CD4-positive, alpha-beta T cell treated with Interleukin-12 subunit alpha and Interleukin-12 subunit beta, for 1 hour (primary cell): ENCODE measurements at regions not wholly inside any gene's neighbourhood (a gene's known extent, or its start where the extent isn't known, plus 50 kb on each side); places are given as distances from the start of the nearest gene placed in this dataset.

Source experiments
- DNase-seq: peaks from one replicate; pipeline ENCODE4 v3.0.0-alpha.2; 2020

DNA sequence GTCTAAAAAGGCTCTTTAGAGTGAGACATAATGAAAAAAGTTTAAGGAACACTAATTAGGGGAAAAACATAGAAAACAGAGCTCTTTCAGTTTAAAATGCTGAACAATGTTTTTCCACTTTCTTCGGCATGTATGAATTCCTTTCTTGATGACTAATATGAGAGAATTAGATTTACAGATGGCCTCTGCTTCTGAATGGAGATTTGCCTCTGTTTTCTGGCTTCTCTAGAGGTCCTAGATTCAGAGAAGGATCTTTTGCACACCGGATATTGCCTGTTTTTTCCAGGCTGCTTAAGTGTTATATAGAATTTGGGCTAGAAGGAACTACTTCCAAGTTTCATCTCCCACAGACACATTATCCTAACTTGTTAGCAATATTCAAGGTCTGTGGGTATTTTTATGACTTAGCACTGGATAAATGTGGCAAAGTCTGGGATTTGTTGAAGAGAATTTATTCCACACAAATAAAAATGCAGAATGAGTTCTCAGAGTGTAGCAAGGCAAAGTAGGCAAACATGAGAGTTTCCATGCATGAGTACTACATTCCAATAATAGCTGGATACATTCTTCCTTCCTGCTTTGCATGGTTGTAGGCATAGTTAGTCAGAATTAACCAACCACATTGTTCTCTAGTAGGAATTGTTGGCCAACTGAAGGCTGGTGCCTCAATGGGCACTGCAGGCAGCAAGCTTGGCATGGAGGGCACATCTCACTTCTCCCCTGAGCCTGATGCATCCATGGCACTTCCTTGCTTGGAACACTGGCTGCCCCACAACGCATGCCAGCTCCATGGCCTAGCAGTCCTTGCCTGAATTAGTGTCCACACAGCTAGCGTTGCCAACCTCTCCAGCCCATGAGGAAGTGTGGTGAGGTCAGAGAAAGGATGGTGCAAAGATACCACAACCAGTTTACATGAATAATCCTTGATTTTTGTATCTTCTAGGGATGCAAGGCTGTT is 224.2 kb downstream of the CLIC5 start:
- DNase-seq: no peak

DNA sequence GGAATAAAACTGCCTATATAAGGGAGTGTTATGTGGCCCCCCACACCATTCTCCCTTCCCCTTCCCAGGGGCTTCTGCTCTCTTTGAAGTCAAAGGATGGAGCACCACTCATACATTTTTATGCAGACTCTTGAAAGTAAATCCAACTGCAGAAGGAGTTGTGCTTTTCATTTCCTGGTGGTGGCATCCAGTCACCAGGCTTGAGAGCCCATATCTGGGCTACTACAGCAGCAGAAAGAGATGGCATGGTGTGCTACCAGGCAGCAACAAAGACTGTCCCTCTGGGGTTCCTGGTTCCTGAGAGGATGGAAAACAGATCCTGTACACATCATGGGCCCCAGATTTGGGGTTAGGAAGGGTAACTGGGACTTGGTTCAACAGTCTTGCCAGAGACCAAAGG is 226.4 kb downstream of the CLIC5 start:
- no peak for DNase-seq

DNA sequence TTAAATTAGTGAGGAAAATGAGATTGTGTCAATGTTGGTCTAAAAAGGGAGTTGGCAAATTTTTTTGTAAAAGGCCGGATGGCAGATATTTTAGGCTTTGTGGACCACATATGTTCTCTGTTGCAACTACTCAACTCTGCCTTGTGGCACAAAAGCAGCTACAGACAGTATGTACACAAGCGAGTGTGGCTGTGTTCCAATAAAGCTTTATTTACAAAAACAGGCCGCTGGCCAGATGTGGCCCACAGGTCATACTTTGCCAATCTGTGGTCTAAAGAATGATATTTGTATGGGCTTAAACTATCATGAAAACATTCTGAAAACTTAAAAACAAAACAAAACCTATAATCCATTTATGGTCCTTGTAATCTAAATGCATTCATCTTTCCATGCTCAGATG is 228.3 kb downstream of the CLIC5 start:
- no peak for DNase-seq

DNA sequence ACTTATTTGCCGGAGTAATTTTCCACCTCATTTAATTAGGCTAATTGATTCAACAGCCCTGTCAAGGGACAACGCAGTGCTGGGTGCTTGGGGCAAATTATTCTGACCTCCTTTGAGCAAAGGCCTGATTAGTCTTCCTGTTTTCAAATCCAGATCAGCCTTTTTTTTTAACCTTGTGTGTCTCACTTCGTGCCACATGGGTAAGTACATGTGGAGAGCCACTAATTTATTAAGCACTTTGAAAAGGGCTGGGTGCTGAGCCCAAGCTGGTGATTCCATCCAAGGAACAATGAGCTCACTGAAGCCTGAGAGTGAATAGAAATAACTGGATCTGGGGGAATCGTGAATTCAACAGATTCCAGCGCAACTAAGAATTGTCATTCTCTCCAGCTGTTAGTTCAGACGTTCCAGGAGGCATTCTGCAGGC is 229.3 kb downstream of the CLIC5 start:
- DNase-seq: no peak

DNA sequence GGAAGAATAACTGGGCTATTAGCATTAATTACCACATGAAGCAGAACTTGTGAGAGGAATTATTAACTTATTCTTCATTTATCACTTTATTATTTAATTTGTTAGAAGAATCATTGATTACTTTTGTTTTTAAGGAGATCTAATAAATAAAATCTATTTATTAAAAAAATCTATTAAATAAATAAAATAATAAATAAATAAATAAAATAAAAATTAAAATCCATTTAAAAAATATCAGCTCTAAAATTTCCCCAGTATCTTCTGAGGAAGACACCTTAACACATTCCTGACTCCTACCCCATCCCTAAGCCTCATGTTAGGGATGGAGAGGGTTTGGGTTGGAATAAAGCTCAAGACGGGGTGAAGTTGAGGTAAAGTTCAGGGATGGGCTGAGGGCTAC is 231.4 kb downstream of the CLIC5 start:
- DNase-seq: no peak

DNA sequence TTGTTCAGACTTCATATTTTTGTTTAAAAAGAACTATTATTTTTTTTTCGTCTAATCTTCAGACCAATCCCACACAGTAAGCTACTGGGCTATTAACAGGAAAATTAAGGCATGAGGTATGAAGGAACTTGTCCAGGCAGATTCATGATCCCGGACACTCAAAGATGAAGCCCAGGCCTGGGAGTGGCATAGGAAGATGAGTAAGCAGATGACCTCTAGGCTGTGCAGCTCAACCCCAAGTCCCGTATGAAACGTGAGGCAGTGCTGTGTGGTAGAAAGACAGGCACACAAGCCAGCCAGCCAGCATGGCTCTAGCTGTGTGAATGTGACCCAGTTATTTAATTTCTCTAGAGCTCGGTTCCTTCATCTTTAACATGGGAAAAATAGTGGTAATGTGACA is 231.9 kb downstream of the CLIC5 start:
- DNase-seq: no peak

DNA sequence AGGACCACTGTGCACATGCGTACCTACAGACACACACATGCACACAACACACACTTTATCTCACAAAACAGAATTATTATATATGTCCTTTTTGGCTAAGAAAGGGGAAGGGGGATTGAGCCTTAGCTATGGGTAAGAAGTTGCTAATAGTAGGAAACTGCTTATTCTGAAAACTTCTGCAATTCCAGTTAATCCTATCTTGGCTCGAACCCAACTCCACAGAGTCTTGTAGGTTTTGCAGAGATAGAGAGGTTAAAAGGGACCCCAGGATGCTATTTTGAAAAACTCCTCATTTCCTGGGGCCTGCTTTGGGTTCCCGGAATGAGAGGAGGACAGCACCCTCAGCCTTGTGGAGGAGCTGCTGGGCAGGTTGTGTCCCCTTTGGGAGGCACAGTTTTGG is 233.8 kb downstream of the CLIC5 start:
- no peak for DNase-seq

DNA sequence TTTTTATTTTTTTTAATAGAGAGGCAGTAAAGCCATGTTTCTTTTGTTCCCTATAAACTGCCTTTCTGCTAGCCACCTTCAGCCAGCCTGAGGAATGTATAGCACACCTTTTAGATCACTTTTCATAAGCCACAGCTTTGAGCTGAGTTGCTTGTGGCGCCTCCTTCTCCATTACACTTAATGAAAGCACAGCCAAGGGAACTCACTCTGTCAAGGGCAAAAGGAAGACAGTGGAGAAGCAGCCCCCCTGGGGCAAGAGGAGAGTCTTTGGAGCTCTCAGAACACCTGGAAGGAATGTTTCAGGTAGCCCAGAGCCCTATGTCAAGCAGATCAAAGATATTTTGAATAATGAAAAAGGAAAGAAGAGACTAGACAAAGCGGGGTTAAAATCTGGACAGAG is 235.1 kb downstream of the CLIC5 start:
- DNase-seq: no peak

DNA sequence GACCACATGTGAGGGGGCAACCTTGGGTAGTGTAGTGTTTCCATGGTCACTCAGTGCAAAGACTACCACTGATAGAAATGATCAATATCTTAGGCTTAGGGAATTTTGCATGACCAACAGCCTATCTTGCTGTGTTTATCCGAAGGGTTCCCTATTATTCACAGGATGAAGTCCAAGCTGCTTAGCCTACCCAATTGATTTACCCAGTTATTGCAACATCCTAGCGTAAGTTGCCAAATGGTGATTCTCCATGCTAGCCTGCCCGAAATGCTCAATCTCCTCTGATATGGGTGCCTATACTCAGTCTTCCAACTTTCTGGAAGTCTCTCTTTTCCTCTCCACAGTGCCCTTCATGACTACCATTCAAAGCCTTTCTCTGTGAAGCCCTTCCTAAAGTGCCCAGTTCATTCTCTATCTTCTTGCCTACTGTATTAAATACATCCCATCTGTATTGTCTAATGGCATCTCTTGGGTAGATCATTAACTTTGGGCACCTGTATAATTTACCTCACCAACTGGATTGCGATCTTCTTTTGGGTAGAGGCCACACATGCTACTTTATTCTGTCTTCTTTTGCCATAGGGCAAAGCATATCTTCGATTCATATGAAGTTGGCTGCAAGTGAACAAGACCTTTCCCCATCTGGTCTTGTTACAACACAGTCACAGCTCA is 240.5 kb downstream of the CLIC5 start:
- no peak for DNase-seq

DNA sequence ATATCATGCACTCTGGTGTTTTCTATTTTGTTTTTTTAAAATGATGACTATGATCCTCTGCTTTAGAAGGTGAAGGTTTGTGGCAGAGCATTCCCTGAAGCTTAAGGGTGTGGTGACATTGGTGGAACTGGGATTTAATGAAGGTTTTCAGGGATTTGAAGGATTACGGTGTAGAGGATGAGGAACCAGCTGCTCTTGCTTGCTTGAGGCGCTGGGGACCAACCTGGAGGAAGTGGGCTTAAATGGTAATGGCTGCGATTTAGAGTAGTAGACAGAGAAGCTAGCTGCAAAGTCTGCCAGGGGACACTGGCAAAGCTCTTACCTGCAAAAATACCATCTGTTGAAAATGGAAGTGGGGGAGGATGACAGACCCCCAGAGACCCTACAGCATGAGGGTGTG is 241.8 kb downstream of the CLIC5 start:
- DNase-seq: no peak

DNA sequence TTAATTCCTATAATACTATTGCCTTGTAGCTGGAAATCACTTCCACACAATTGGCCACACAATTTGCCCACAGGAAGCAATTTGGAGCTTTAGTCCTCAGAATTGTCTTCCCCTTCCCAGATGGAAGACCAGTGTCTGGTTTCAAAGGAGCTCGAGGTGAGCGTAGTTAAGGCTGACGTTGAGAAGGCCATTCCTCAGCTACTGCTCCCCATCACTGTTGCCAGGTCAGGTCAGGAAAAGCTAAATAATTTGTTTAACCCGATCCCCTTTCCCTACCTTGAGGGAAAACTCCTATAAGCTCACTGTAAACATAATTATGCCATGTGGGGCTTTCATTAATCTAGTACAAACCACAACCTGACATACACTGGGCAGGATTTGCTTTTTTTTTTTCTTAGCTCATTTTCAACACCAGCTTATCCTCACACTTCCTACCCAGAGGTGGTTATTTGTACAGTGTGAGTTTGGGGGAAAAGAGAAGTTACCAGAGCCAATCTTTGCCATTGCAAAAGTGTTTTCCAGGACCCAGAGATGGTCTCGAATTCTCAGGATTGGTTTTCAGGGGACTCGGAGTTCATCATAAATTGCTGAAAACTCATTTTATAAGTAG is 242.7 kb downstream of the CLIC5 start:
- no peak for DNase-seq

DNA sequence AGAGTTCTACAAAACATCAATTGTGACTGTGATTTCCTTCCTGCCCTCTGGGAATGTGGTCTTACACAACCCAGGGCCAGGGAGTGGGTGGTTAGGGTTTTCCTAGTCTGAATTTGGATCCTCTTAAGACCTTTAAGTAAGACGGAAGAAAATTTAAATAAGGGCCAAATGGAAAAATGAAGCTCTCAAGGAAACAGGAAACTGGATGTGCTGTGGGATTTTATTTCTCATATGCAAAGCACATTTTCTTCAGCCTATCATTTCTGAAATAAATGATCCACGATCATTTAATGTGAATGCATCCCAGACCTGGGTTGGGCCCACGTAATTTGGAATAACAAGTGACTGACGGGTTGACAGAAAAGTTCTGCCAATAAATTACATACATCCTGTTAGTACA is 243.6 kb downstream of the CLIC5 start:
- no peak for DNase-seq

DNA sequence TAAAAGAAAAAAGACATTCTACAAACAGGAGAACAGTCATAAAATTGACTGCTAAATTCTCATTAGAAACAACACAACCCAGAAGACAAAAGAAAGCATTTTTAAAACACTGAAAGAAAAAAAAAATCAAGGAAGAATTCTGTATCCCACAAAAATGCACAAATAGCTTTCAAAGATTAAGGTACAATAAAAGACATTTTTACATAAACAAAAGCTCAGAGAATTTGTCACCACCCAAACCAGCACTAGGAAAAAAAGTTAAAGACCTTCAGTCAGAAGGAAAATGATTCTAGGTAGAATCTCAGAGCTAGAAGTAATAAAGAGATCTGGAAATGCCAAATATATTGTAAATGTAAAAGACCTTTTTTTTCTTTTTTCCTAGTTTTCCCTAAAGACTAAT is 252.4 kb downstream of the CLIC5 start:
- DNase-seq: no peak

DNA sequence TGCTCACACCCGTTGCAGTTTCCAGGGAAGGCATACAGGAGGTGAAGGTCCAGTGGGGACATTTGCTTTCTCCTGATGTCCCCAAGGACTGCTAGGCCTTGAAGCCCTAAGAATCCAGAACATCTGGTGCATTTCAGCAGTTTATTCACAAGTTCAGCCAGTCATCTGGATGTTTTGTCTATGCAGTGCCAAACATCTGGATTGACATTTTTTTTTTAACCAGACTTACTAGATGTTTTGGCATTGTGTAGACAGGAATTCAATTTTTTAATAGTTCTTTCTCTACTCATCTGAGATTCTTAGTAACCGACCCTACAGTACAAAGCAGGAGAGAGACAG is 256.2 kb downstream of the CLIC5 start:
- DNase-seq: no peak

DNA sequence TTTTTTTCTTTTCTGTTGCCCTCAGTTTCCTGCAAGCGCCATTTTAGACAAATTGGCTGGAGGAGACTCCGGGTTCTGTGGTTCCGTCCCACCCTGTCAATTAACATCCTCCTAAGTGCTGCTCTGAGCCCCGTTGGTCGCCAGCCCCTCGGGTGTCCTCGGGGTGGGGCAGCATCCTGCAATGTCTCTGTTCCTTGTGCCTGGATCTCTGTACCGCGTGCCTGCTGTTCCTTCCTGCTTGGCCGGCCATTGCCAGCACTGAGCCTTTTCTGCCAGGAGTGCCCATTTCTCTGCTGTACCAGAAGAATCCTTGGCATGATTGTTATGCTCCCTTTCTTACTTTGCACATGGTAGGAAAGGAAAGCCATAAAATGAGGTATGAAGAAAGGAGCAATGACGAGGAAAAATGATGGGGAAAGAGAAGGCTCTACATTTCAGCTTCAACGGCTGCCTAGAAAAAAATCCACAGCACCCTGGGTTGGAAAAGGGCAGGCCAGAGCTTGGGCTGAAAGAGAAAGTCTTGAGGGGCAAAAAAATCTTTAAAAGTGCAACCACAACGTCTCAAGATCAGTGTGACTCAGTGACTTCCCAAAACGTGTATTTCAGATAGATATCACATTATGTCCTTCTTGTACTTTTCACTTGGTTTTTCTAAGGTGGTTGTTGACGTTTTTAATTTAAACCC is 256.7 kb downstream of the CLIC5 start:
- DNase-seq: no peak

DNA sequence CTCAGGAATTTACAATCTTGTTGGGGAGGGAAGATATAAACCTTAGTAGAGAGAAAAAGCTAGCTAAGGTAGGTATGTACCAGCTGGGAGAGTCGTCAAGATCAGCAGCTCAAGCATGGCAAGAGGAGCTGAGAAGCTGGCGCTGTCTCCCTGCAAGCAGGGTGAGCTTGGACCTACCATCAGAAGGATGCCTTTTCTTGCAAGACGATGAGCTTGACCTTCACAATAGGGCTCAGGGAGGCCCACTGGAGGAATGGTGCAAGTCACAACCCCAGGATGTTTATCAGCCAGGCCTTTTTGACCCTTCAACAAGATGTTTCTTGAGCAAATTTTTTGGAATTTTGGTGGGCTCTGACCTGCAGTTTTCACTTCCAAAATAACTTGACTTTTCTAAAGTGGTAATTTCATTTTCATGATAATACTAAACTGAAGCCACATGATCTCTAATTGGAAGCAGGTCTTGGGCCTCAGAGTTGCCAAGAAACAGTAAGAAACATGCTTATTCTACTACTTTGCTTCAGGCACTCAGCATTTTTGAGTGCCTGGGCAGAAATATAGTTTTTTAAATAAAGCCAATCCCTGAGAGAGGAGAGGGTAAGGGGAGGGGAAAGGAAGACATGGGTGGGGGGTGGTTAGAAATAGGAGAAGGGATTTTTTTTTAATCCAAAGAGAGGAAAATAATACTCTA is 258.1 kb downstream of the CLIC5 start:
- no peak for DNase-seq

DNA sequence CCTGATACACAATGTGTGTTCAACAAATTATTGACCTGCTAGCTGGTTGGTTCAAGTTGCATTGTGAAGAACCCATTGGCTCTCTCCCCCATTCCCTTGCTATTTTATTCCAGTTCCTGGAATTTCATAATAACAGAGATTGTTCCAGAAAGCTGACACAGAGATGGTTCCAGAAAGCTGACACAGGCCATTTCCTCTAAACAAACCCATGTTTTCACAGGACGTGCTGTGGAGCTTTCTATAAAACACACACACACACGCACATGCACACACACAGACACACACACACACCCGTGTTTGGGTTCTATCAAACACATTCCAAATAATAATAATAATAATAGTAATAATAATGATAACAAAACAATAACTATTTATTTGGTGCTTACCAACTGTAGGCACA is 259.1 kb downstream of the CLIC5 start:
- no peak for DNase-seq

DNA sequence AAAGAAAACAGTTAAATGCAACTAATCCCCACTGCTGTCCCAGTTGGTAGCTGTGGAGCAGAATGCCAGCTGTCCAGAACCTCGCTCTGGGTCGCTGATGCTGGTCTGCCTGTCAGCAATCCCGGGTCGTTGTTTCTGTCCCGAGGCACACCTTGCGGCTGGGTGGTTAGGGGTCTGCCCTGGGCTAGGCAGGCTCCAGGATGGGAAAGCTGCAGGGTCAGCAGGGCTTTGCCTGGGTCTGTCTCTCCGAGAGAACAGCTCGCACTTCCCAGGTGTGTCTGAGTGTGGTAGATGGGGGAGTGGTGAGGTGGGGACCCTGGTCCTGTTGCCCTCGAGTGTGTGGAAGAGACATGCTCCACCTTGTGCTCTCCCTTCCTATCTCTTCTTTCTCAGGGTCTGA is 261.2 kb downstream of the CLIC5 start:
- DNase-seq: no peak

DNA sequence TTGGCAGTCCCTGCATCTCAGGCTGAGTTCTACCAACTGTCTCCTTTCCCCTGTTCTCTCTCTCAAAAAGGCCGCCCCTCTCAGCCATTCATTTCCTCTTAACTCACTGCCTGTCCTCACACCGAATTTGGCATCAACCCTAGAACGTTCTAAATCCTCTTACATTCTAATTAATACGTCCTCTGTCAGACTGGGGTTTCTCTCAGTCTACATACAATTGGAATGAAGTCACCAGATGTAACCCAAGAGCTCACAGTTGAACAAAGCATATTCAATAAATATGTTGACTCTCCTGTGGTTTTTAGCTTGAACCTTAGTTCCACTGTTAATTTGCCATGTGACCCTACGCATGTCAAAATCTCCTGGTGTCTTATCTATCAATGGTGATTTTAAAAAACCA is 269.6 kb downstream of the CLIC5 start:
- no peak for DNase-seq

DNA sequence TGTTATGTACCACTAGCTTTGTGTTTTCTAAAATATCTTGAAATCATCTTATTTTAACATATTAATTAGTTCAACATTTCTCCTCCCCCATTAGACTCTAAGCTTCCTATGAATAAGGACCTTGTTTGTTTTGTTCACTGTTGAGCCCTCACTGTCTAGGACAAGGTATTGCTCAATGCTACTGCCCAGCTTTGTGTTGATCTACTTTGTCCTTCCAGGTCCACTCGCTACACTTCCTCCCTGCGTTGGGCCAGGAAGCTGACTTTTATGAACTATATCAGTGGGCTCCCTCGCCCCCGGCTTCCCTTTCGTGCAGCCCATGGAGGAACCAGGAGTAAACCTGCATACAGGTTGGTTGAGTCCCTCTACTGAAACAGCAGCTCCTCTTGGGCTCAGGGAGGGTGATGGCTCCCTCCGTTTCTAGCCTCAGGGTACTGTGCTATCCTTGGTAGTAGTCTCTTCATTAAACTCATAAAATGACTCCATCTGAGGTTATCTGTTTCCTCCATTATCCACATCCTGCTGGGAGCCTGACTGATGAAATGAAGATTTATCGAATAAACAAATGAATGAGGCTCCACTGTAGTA is 272.5 kb downstream of the CLIC5 start:
- DNase-seq: no peak

DNA sequence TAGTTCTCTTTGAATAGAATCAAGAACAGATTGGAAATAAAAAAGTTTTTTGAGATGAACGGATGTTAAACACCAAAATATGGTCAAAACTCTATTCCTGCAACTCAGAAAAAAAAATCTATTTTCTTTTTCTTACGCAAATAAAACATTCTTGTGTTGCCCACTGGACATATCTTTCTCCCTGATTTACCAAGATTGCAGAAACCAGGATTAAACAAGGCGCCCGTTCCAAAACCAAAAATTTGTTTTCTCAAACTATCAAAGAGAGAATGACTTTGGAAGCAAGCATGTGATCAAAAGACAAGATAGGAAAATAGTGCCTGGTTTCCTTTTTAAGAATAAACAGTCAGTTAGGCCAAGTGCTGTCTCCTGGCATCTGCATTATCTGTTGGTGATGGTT is 273.1 kb downstream of the CLIC5 start:
- no peak for DNase-seq

DNA sequence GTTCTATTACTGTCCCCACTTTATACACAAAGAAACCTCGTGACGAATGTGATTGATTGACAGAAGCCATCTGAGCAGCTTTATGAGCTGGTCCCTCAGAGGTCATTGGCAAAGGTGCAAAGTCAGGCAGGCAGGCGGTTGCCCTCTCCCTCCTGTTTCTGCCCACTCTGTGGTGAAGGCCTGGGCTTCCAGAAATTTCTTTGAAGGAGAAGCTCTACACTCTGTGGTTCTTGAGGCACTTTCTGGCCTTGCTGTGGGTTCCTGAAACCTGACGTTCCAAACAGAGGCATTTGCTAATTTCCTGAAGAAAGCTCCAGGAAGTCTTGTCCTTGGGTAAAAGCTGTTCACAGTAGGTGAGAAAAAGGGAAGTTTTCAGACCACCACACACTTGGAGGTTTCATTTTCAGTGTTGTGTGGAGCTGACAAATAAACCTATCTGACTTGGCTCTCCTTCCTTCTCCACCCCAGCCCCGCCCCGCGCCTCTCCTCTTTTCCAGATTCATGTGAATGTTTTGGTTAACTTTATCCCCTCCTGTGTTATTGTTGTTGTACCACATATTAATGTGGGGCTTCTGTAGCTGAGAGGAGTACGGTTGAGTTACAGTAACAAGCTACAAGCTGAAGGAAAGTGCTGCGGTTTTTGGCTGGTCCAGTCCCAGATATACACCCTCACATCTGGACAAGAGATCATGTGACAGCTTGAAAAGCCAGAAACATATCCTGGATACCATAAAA is 274.1 kb downstream of the CLIC5 start:
- DNase-seq: no peak
